ENCODE measurements at regions not wholly inside any gene's neighbourhood (a gene's known extent, or its start where the extent isn't known, plus 50 kb on each side); places are given as distances from the start of the nearest gene placed in this dataset.

- Mint-ChIP-seq H3K9me3 (no peaks in the 10 kb centered on the region), H3K36me3 (ENCODE audit: low read depth) (no peaks in the 10 kb centered on the region), H3K27ac (no peak overlapping the region), H3K4me3 (no peak overlapping the region), H3K27me3 (peaks cover 6% of the 10 kb centered on the region), H3K4me1 (ENCODE audit: low read depth) (no peaks in the 10 kb centered on the region)
- DNase-seq (no peak), ATAC-seq (ENCODE audit: poor library complexity) (no peak)
- CTCF ChIA-PET: no interaction called here
- Histone ChIP-seq H3K4me1 (ENCODE audit: insufficient read depth, low read length) (no peaks in the 10 kb centered on the region), H3K9me3 (ENCODE audit: control insufficient read depth in 1 of 2, insufficient read depth in 1 of 2, low read length in 2 of 2) (peaks cover 0 to 14% of the 10 kb centered on the region in 2 experiments), H3K4me3 (ENCODE audit: low read length) (no peak overlapping the region), H3K27me3 (ENCODE audit: control insufficient read depth in 1 of 2, insufficient read depth in 2 of 2, low read length in 2 of 2) (peaks cover 0 to 3% of the 10 kb centered on the region in 2 experiments), H3K36me3 (ENCODE audit: insufficient read depth, low read length) (no peaks in the 10 kb centered on the region), H3K27ac (ENCODE audit: low read depth in 1 of 2, low read length in 2 of 2) (no peak overlapping the region)
- POLR2A ChIA-PET: no interaction called here
- intact Hi-C loops (cut with DNase I, micrococcal nuclease): no loop called here
- TF ChIP-seq, protein P1, sequence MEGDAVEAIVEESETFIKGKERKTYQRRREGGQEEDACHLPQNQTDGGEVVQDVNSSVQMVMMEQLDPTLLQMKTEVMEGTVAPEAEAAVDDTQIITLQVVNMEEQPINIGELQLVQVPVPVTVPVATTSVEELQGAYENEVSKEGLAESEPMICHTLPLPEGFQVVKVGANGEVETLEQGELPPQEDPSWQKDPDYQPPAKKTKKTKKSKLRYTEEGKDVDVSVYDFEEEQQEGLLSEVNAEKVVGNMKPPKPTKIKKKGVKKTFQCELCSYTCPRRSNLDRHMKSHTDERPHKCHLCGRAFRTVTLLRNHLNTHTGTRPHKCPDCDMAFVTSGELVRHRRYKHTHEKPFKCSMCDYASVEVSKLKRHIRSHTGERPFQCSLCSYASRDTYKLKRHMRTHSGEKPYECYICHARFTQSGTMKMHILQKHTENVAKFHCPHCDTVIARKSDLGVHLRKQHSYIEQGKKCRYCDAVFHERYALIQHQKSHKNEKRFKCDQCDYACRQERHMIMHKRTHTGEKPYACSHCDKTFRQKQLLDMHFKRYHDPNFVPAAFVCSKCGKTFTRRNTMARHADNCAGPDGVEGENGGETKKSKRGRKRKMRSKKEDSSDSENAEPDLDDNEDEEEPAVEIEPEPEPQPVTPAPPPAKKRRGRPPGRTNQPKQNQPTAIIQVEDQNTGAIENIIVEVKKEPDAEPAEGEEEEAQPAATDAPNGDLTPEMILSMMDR (IDR thresholded peaks at IDR 0.05): no peak
Measured at GRCh38 chr18:75638776-75639471, 211.4 kb upstream of the SMIM21 start.

GRCh38 chr18:75638223-75638775 lies 210.8 kb upstream of the SMIM21 start:
- ChIA-PET CTCF (no interaction called here), POLR2A (no interaction called here)
- no peak overlapping the region for H3K4me3 Mint-ChIP-seq
- no peak for DNase-seq
- no peak overlapping the region for H3K4me3 ChIP-seq (ENCODE audit: low read length)
- H3K27ac Mint-ChIP-seq: no peak overlapping the region
- no peaks in the 10 kb centered on the region for H3K9me3 Mint-ChIP-seq
- H3K27me3 ChIP-seq (ENCODE audit: control insufficient read depth in 1 of 2, insufficient read depth in 2 of 2, low read length in 2 of 2): peaks cover 0 to 3% of the 10 kb centered on the region in 2 experiments
- no peaks in the 10 kb centered on the region for H3K4me1 ChIP-seq (ENCODE audit: insufficient read depth, low read length)
- ATAC-seq (ENCODE audit: poor library complexity): no peak
- intact Hi-C loops (cut with DNase I, micrococcal nuclease): no loop called here
- H3K27me3 Mint-ChIP-seq: peaks cover 6% of the 10 kb centered on the region
- peaks cover 0 to 11% of the 10 kb centered on the region in 2 experiments for H3K9me3 ChIP-seq (ENCODE audit: control insufficient read depth in 1 of 2, insufficient read depth in 1 of 2, low read length in 2 of 2)
- H3K4me1 Mint-ChIP-seq (ENCODE audit: low read depth): no peaks in the 10 kb centered on the region
- TF ChIP-seq, protein P1 (IDR thresholded peaks at IDR 0.05): no peak
- no peaks in the 10 kb centered on the region for H3K36me3 Mint-ChIP-seq (ENCODE audit: low read depth)
- no peak overlapping the region for H3K27ac ChIP-seq (ENCODE audit: low read depth in 1 of 2, low read length in 2 of 2)
- no peaks in the 10 kb centered on the region for H3K36me3 ChIP-seq (ENCODE audit: insufficient read depth, low read length)

- peaks cover 22% of the 10 kb centered on the region for H3K27me3 Mint-ChIP-seq
- no peak overlapping the region for H3K27ac Mint-ChIP-seq
- DNase-seq (no peak), ATAC-seq (ENCODE audit: poor library complexity) (no peak)
- peaks cover 0 to 2% of the 10 kb centered on the region in 2 experiments for H3K27me3 ChIP-seq (ENCODE audit: control insufficient read depth in 1 of 2, insufficient read depth in 2 of 2, low read length in 2 of 2)
- H3K9me3 Mint-ChIP-seq: no peaks in the 10 kb centered on the region
- no peaks in the 10 kb centered on the region for H3K4me1 ChIP-seq (ENCODE audit: insufficient read depth, low read length)
- ChIA-PET CTCF (no interaction called here), POLR2A (no interaction called here)
- intact Hi-C loops (cut with DNase I, micrococcal nuclease): no loop called here
- H3K36me3 Mint-ChIP-seq (ENCODE audit: low read depth): no peaks in the 10 kb centered on the region
- no peaks in the 10 kb centered on the region for H3K4me1 Mint-ChIP-seq (ENCODE audit: low read depth)
- no peak overlapping the region for H3K4me3 Mint-ChIP-seq
- H3K27ac ChIP-seq (ENCODE audit: low read depth in 1 of 2, low read length in 2 of 2): no peak overlapping the region
- no peak overlapping the region for H3K4me3 ChIP-seq (ENCODE audit: low read length)
- H3K9me3 ChIP-seq (ENCODE audit: control insufficient read depth in 1 of 2, insufficient read depth in 1 of 2, low read length in 2 of 2): peaks cover 0 to 9% of the 10 kb centered on the region in 2 experiments
- H3K36me3 ChIP-seq (ENCODE audit: insufficient read depth, low read length): no peaks in the 10 kb centered on the region
- TF ChIP-seq, protein P1 (IDR thresholded peaks at IDR 0.05): no peak
Measured at GRCh38 chr18:75635096-75635495, 207.6 kb upstream of the SMIM21 start.
